Ovary (tissue), 7 donors: ENCODE measurements at regions not wholly inside any gene's neighbourhood (a gene's known extent, or its start where the extent isn't known, plus 50 kb on each side); places are given as distances from the start of the nearest gene placed in this dataset.

Experiments
- DNase-seq, 5 donors: peaks; one replicate each; pipeline ENCODE4 v3.0.0-alpha.2; 2019 to 2020
- H3K27ac ChIP-seq, 2 donors: fragments of 200-600 bp; one replicate each; pipeline versions ENCODE4 v1.5.1 to v1.8.0; 2019 to 2022
- H3K27me3 ChIP-seq: fragments of 200-600 bp; one replicate; pipeline ENCODE4 v1.8.0; 2022
- H3K36me3 ChIP-seq: fragments of 200-600 bp; sonication (generic); one replicate; pipeline ENCODE4 v1.5.1; 2019
- H3K4me1 ChIP-seq: one replicate; pipeline ENCODE4 v1.8.1; 2013; ENCODE audit warnings: mild to moderate bottlenecking, moderate library complexity; ENCODE audit not compliant: insufficient read depth
- H3K4me3 ChIP-seq: fragments of 200-600 bp; sonication (generic); one replicate; pipeline ENCODE4 v1.5.1; 2017
- H3K9me3 ChIP-seq, 2 donors: fragments of 200-600 bp in 1 of 2; sonication (generic) in 1 of 2; one replicate each; pipeline versions ENCODE4 v1.5.1 to v1.8.1; 2013 to 2019; ENCODE audit warnings: mild to moderate bottlenecking in 1 of 2, moderate library complexity in 1 of 2
- EP300 ChIP-seq: sonication (generic); formaldehyde crosslinking; IDR thresholded peaks from one replicate; pipeline ENCODE4 v1.6.1; 2017; ENCODE audit warnings: antibody characterized with exemption
- POLR2A ChIP-seq: fragments of 450-650 bp; IDR thresholded peaks from one replicate; pipeline ENCODE4 v1.6.1; 2017; ENCODE audit warnings: antibody characterized with exemption, mild to moderate bottlenecking, moderate library complexity
- WGBS, 3 donors: extraction: QIAGEN DNeasy Blood & Tissue Kit in 1 of 3; methylation state at CpG; one replicate each; pipeline versions ENCODE4 v1.1.5 to v1.1.7; 2013 to 2017; 5-methylcytosine and 5-hydroxymethylcytosine counted together
- intact Hi-C, 4 donors: fragments of 100-400 bp; cut with DNase I; formaldehyde crosslinking; loops; one replicate each; pipeline versions ENCODE4 v1.11.0 to v1.15.1; 2022 to 2023
- TF ChIP-seq, protein P1 (sequence below), 3 donors: fragments of 450-650 bp in 2 of 3; fragments of 200-600 bp in 1 of 3; IDR thresholded peaks; one replicate each; pipeline versions ENCODE4 v1.5.1 to v1.8.0; 2016 to 2022; ENCODE audit warnings: antibody characterized with exemption in 3 of 3, mild to moderate bottlenecking in 1 of 3
- donor health status: DM: no; HTN: no; CAD: no; lungs with moderate emphysema.
- donor health status: DM: no; HTN: no; CAD: no.
- donor health status: Bipolar disorder and iron deficiency.
- donor health status: DM: no; HTN: no; CAD: no.
- donor health status: DM: yes; HTN: yes; CAD: no.

DNA sequence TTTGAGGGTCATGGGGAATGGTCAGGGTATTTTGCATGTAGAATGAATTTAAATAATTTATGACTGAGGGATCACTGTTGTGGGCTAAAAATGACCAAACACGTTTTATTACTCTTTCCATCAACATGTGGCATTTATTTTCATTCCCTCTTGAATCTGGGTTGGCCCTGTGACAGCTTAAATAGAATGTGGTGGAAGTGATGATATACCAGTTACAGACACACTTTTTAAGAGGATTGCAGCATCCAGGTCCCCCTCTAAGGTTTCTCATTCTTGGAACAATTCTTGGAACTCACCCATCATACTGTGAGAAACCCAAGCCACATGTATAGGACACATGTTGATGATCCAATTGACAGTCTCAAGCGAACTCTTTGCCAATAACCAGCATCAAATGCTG is 272.4 kb downstream of the ETV1 start:
- H3K4me3 ChIP-seq = no peak overlapping the region
- no peak for TF ChIP-seq EP300
- no peak for TF ChIP-seq POLR2A
- TF ChIP-seq, protein P1, sequence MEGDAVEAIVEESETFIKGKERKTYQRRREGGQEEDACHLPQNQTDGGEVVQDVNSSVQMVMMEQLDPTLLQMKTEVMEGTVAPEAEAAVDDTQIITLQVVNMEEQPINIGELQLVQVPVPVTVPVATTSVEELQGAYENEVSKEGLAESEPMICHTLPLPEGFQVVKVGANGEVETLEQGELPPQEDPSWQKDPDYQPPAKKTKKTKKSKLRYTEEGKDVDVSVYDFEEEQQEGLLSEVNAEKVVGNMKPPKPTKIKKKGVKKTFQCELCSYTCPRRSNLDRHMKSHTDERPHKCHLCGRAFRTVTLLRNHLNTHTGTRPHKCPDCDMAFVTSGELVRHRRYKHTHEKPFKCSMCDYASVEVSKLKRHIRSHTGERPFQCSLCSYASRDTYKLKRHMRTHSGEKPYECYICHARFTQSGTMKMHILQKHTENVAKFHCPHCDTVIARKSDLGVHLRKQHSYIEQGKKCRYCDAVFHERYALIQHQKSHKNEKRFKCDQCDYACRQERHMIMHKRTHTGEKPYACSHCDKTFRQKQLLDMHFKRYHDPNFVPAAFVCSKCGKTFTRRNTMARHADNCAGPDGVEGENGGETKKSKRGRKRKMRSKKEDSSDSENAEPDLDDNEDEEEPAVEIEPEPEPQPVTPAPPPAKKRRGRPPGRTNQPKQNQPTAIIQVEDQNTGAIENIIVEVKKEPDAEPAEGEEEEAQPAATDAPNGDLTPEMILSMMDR (IDR thresholded peaks at IDR 0.05) = no peak
- WGBS, 3 donors = 49 to 70% (median 61%) methylated on average over 2 of the region's 2 CpGs
- H3K27ac ChIP-seq = no peak overlapping the region
- DNase-seq = no peak
- H3K27me3 ChIP-seq = no peaks in the 10 kb centered on the region
- intact Hi-C loops = no loop called here
- no peaks in the 10 kb centered on the region for H3K36me3 ChIP-seq
- H3K4me1 ChIP-seq = no peaks in the 10 kb centered on the region
- no peaks in the 10 kb centered on the region for H3K9me3 ChIP-seq

DNA sequence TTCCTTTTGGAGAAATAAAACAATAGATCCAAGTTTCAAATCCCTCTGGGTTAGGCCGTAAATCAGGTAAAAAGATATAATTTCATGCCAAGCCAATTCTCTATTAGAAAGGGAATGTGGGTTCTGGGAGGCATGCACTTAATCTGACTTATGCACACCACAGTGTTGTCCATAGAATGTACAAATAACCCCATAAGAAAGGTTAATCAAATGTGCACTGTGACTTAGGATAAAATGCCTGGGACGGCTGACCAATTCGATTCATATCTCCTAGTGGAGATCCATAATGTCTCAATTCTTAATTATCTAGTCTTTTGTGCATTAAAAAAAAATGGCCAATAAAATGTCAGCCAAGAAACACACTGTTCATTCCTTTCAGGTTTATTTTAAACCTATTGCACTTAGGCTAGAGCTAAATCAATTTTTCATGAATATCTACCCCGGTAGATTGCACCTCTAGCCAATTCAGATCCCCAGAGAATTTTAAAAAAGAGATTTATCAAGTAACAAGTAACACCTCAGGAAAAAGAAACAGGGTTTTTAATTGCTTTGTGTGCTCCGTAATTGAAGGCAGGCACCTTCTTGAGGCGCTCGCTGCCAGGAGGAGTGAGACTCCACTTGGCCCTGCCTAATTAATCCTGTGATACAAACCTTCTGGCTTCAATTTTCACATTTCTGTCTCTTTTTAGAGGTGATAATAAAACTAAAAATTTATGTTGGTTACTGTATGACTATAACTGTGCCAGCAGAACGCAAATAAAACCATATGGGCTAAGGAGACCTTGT is 265.1 kb downstream of the ETV1 start:
- Histone ChIP-seq H3K4me1 (no peaks in the 10 kb centered on the region), H3K27ac (no peak overlapping the region), H3K9me3 (no peaks in the 10 kb centered on the region), H3K4me3 (no peak overlapping the region), H3K36me3 (no peaks in the 10 kb centered on the region), H3K27me3 (no peaks in the 10 kb centered on the region)
- DNase-seq = no peak
- WGBS, 3 donors = 58 to 60% (median 59%) methylated on average over 8 of the region's 8 CpGs
- intact Hi-C loops = no loop called here
- TF ChIP-seq, protein P1 (IDR thresholded peaks at IDR 0.05) = no peak
- TF ChIP-seq EP300 (no peak), POLR2A (no peak)

DNA sequence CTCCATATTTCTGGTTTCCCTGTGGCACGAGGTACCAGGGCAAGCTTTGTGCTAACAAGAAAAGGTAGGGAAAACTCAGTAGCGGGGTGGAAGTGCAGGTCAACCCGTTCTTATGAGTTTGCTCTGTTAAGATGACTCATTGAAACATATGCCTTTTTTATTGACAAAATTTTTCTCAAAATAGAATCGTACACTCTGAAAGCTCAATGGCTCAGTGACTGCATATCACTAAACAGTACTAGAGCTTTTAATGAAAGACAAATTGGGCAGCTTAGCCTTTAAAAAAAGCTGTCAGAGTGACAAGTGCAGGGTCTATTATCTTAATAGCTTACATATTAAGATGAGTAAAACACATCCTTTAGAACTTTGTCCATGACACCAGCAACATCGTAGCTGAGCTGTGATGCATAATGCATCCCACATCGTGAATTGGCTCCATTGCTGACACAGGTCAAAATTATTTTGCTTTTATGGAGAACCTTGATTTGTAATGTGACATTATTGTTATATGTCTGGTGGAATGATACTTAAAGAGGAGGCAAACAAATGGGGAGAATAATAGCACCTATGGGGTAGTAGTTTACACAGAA is 264.4 kb downstream of the ETV1 start:
- H3K36me3 ChIP-seq = no peaks in the 10 kb centered on the region
- no peaks in the 10 kb centered on the region for H3K9me3 ChIP-seq
- 46 to 54% (median 51%) methylated on average over 6 of the region's 6 CpGs for WGBS, 3 donors
- H3K4me3 ChIP-seq = no peak overlapping the region
- no peak for DNase-seq
- H3K4me1 ChIP-seq = no peaks in the 10 kb centered on the region
- TF ChIP-seq, protein P1 (IDR thresholded peaks at IDR 0.05) = no peak
- TF ChIP-seq POLR2A (no peak), EP300 (no peak)
- H3K27ac ChIP-seq = no peak overlapping the region
- no peaks in the 10 kb centered on the region for H3K27me3 ChIP-seq
- intact Hi-C loops = no loop called here

DNA sequence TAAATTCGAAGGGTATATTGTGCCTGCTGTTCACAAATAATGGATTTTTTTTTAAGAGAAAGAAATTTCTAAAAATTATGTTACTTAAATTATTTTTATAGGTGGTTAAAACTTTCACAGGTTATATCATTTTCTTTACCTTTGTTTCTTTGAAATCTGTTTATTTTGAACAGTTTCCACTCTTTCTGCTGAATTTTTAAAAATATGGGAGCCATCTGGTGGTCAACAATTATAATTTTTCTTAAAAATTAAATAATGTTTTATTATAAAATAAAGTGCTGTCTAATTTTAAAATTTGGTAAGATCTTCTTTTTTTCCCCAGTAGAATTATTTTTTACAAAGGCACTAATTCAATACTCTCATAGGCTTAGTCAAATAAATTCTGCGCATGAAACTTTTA is 263.9 kb downstream of the ETV1 start:
- H3K4me1 ChIP-seq = no peaks in the 10 kb centered on the region
- intact Hi-C loops = no loop called here
- H3K27me3 ChIP-seq = no peaks in the 10 kb centered on the region
- 85 to 89% (median 86%) methylated on average over 2 of the region's 2 CpGs for WGBS, 3 donors
- no peak for DNase-seq
- H3K27ac ChIP-seq = no peak overlapping the region
- H3K4me3 ChIP-seq = no peak overlapping the region
- H3K36me3 ChIP-seq = no peaks in the 10 kb centered on the region
- H3K9me3 ChIP-seq = no peaks in the 10 kb centered on the region
- TF ChIP-seq, protein P1 (IDR thresholded peaks at IDR 0.05) = no peak
- TF ChIP-seq EP300 = no peak
- TF ChIP-seq POLR2A = no peak
